Ascending aorta (tissue), 2 donors: ENCODE measurements at regions not wholly inside any gene's neighbourhood (a gene's known extent, or its start where the extent isn't known, plus 50 kb on each side); places are given as distances from the start of the nearest gene placed in this dataset.

Source experiments
- DNase-seq, 2 donors: peaks; one replicate each; pipeline ENCODE4 v3.0.0-alpha.2; 2019; ENCODE audit warnings: low spot score in 2 of 2
- H3K27ac ChIP-seq, 2 donors: fragments of 200-600 bp; sonication (generic); one replicate each; pipeline ENCODE4 v1.5.1; 2016 to 2017; ENCODE audit warnings: mild to moderate bottlenecking in 1 of 2
- H3K27me3 ChIP-seq: fragments of 200-600 bp; sonication (generic); one replicate; pipeline ENCODE4 v1.5.1; 2017
- H3K36me3 ChIP-seq, 2 donors: fragments of 200-600 bp; sonication (generic); one replicate each; pipeline ENCODE4 v1.5.1; 2016
- H3K4me1 ChIP-seq, 2 donors: fragments of 200-600 bp; sonication (generic); one replicate each; pipeline ENCODE4 v1.5.1; 2016 to 2017; ENCODE audit warnings: mild to moderate bottlenecking in 1 of 2
- H3K4me3 ChIP-seq, 2 donors: fragments of 200-600 bp; sonication (generic); one replicate each; pipeline ENCODE4 v1.5.1; 2016 to 2017; ENCODE audit warnings: mild to moderate bottlenecking in 1 of 2
- H3K9me3 ChIP-seq, 2 donors: fragments of 200-600 bp; sonication (generic); one replicate each; pipeline ENCODE4 v1.5.1; 2016
- CTCF ChIP-seq, 3 experiments: fragments of 200-600 bp in 2 of 3; fragments of 450-650 bp in 1 of 3; sonication (generic) in 2 of 3; IDR thresholded peaks; one replicate each; pipeline ENCODE4 v1.5.1; 2016 to 2019; ENCODE audit warnings: antibody characterized with exemption in 3 of 3, mild to moderate bottlenecking in 1 of 3, moderate library complexity in 1 of 3
- intact Hi-C: fragments of 100-400 bp; cut with DNase I; formaldehyde crosslinking; loops from one replicate; pipeline ENCODE4 v1.15.1; 2023

GRCh38 chr7:136046548-136046947, 69.4 kb upstream of the MTPN start:
- no peaks in the 10 kb centered on the region for H3K27me3 ChIP-seq
- no peak for DNase-seq
- no peaks in the 10 kb centered on the region for H3K9me3 ChIP-seq

GRCh38 chr7:136045992-136046391, 68.8 kb upstream of the MTPN start:
- no peak overlapping the region for H3K4me3 ChIP-seq
- H3K27ac ChIP-seq: no peak overlapping the region
- TF ChIP-seq CTCF (IDR thresholded peaks at IDR 0.05): no peak
- H3K9me3 ChIP-seq: no peaks in the 10 kb centered on the region
- no peaks in the 10 kb centered on the region for H3K36me3 ChIP-seq
- H3K27me3 ChIP-seq: no peaks in the 10 kb centered on the region
- intact Hi-C loops: no loop called here
- no peaks in the 10 kb centered on the region for H3K4me1 ChIP-seq
- no peak for DNase-seq

More at GRCh38 chr7:136046548-136046947, 69.4 kb upstream of the MTPN start:
- H3K4me3 ChIP-seq: no peak overlapping the region
- intact Hi-C loops: no loop called here
- H3K4me1 ChIP-seq: no peaks in the 10 kb centered on the region
- TF ChIP-seq CTCF (IDR thresholded peaks at IDR 0.05): no peak
- H3K27ac ChIP-seq: no peak overlapping the region
- no peaks in the 10 kb centered on the region for H3K36me3 ChIP-seq

- Histone ChIP-seq H3K4me3 (no peak overlapping the region), H3K4me1 (no peaks in the 10 kb centered on the region), H3K27me3 (no peaks in the 10 kb centered on the region), H3K27ac (no peak overlapping the region), H3K9me3 (no peaks in the 10 kb centered on the region), H3K36me3 (no peaks in the 10 kb centered on the region)
- no peak for DNase-seq
- intact Hi-C loops: no loop called here
- no peak for TF ChIP-seq CTCF (IDR thresholded peaks at IDR 0.05)
Observed at GRCh38 chr7:136045181-136045580, 68.0 kb upstream of the MTPN start.

GRCh38 chr7:136039577-136040345, 62.6 kb upstream of the MTPN start:
- H3K4me1 ChIP-seq: no peaks in the 10 kb centered on the region
- no peaks in the 10 kb centered on the region for H3K36me3 ChIP-seq
- DNase-seq: no peak
- H3K27me3 ChIP-seq: no peaks in the 10 kb centered on the region
- no peaks in the 10 kb centered on the region for H3K9me3 ChIP-seq
- intact Hi-C loops: no loop called here
- no peak overlapping the region for H3K27ac ChIP-seq
- TF ChIP-seq CTCF (IDR thresholded peaks at IDR 0.05): no peak
- no peak overlapping the region for H3K4me3 ChIP-seq

GRCh38 chr7:136036336-136036735, 59.2 kb upstream of the MTPN start:
- Histone ChIP-seq H3K4me3 (no peak overlapping the region), H3K9me3 (no peaks in the 10 kb centered on the region), H3K4me1 (no peaks in the 10 kb centered on the region), H3K27me3 (no peaks in the 10 kb centered on the region), H3K36me3 (no peaks in the 10 kb centered on the region), H3K27ac (no peak overlapping the region)
- intact Hi-C loops: no loop called here
- TF ChIP-seq CTCF (IDR thresholded peaks at IDR 0.05): no peak
- DNase-seq: no peak
